Effector memory CD4-positive, alpha-beta T cell (primary cell): ENCODE measurements at regions not wholly inside any gene's neighbourhood (a gene's known extent, or its start where the extent isn't known, plus 50 kb on each side); places are given as distances from the start of the nearest gene placed in this dataset.
"Not testable (repeated sequence)": the region's sequence is repeated elsewhere in the genome, so short reads cannot be mapped to it uniquely, and the experiment has no call there.

Experiments
- DNase-seq, 3 donors: peaks; one replicate each; pipeline ENCODE4 v3.0.0-alpha.2; 2020
- H3K27ac ChIP-seq: 2 replicates; pipeline ENCODE4 v1.7.0; 2013; ENCODE audit warnings: mild to moderate bottlenecking, low read length, moderate library complexity; ENCODE audit not compliant: insufficient read depth, poor library complexity, severe bottlenecking
- H3K27me3 ChIP-seq: replicated peaks from 2 replicates; pipeline ENCODE4 v1.7.0; 2013; ENCODE audit warnings: mild to moderate bottlenecking, low read length; ENCODE audit not compliant: insufficient read depth, control insufficient read depth, poor library complexity, severe bottlenecking
- H3K36me3 ChIP-seq: 2 replicates; pipeline ENCODE4 v1.7.0; 2013; ENCODE audit warnings: mild to moderate bottlenecking, low read length, moderate library complexity; ENCODE audit not compliant: control insufficient read depth, insufficient read depth
- H3K4me1 ChIP-seq: 2 replicates; pipeline ENCODE4 v1.7.0; 2013; ENCODE audit warnings: low read length, mild to moderate bottlenecking; ENCODE audit not compliant: control insufficient read depth, insufficient read depth, poor library complexity, severe bottlenecking
- H3K4me3 ChIP-seq: 2 replicates; pipeline ENCODE4 v1.7.0; 2013; ENCODE audit warnings: low read length, low read depth, mild to moderate bottlenecking; ENCODE audit not compliant: insufficient read depth, poor library complexity, severe bottlenecking
- H3K9me3 ChIP-seq: 2 replicates; pipeline ENCODE4 v1.7.0; 2013; ENCODE audit warnings: mild to moderate bottlenecking, low read length, moderate library complexity; ENCODE audit not compliant: control insufficient read depth

DNA sequence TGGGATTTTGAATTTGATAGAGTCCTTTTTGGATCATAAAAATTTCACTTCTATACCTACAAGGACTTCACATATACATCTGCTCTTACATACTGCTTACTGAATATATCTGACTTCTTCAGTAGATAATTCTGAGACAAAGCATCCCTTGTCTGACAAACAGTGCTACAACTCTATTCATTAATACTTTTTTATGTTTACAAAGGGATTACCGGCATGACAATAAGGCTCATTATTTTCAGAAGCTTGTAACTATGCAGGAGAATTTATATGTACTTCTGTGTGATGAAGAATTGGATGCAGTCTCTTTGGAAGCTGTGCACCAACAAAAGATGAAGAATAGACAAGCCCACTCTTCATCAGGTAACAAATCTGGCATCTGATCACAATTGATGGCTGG, 1070.3 kb downstream of the STIM2 start:
- no peaks in the 10 kb centered on the region for H3K9me3 ChIP-seq
- no peaks in the 10 kb centered on the region for H3K4me1 ChIP-seq
- H3K36me3 ChIP-seq = no peaks in the 10 kb centered on the region
- no peaks in the 10 kb centered on the region for H3K27me3 ChIP-seq
- DNase-seq = no peak
- H3K4me3 ChIP-seq = no peak overlapping the region
- H3K27ac ChIP-seq = no peak overlapping the region

DNA sequence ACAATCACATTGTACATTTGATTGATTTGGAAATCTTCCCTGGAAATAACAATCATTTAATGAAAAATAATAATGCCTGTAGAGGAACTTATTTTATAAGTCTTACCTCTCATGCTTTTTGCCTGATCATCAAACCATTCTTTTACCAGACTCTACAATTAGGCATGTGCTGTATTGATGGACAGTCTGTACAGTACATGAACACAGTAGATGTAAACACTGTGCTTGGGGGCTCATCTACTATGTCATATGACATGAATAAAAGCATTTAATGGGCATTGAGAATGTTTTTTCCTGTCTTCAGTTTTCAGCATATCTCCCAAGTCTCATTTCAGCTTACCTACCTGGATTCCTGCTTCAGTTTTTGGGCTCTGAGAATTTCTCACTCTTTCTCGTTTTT, 1070.9 kb downstream of the STIM2 start:
- Histone ChIP-seq H3K27me3 (no peaks in the 10 kb centered on the region), H3K4me1 (no peaks in the 10 kb centered on the region), H3K36me3 (no peaks in the 10 kb centered on the region), H3K9me3 (no peaks in the 10 kb centered on the region), H3K4me3 (no peak overlapping the region), H3K27ac (no peak overlapping the region)
- no peak for DNase-seq

DNA sequence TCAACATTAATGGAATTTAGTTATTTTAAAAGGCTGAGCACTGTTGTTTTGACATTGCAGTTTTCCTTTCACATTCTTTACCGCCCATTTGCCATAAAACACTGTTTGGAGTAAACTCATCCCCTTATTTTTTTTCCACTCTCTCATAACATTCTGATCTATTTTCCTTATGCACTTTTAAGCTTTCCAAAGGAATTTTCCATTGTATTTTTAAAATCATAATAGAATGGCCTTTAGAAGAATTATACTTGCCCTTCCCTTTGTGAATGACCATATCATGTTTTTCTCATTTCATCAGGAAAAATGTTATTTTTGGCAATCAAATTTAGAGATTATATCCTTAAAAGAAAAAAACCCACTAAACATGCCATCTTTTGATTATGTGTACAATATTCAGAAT, 1074.2 kb downstream of the STIM2 start:
- Histone ChIP-seq H3K36me3 (no peaks in the 10 kb centered on the region), H3K27ac (no peak overlapping the region), H3K4me1 (no peaks in the 10 kb centered on the region), H3K9me3 (no peaks in the 10 kb centered on the region), H3K4me3 (no peak overlapping the region), H3K27me3 (no peaks in the 10 kb centered on the region)
- DNase-seq = no peak

DNA sequence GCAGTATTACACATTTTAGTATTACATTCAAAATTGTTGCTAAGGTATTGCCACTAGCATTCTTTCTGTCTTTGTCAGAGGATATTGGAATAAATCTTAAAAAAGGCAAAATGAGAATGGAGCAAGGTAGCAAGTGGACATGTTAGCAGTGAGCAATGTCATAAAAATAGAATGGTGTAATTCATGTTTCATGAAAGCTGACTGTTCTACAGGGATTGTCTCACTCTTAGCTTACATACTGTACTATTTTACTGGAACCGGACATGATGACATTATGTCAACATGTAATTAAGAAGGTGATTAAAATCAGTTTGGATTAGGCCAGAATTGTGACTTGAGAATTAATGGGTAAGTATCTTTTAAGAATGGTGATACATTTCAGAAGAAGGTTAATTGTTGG, 1086.2 kb downstream of the STIM2 start:
- Histone ChIP-seq H3K4me3 (no peak overlapping the region), H3K27ac (no peak overlapping the region), H3K4me1 (no peaks in the 10 kb centered on the region), H3K27me3 (no peaks in the 10 kb centered on the region), H3K9me3 (no peaks in the 10 kb centered on the region), H3K36me3 (no peaks in the 10 kb centered on the region)
- no peak for DNase-seq

DNA sequence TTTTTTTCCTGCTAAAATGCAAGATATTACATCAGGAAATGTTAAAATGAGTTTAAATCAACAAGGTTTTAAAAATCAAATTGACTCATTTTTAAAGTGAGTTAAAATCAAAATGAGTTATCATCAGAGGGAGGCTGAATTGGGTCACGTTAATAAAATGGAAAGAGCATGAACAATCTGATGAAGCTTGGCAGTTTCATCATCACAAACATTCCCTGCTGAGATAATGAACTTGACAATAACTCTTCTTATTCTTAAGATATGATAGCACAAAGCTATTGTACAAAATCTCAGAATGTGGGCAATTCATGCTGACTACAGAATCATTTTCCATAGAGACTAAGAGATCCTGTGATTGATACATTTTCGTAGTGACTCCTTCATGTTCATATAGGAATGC, 1086.7 kb downstream of the STIM2 start:
- Histone ChIP-seq H3K9me3 (no peaks in the 10 kb centered on the region), H3K27ac (no peak overlapping the region), H3K4me3 (no peak overlapping the region), H3K27me3 (no peaks in the 10 kb centered on the region), H3K36me3 (no peaks in the 10 kb centered on the region), H3K4me1 (no peaks in the 10 kb centered on the region)
- DNase-seq = no peak

DNA sequence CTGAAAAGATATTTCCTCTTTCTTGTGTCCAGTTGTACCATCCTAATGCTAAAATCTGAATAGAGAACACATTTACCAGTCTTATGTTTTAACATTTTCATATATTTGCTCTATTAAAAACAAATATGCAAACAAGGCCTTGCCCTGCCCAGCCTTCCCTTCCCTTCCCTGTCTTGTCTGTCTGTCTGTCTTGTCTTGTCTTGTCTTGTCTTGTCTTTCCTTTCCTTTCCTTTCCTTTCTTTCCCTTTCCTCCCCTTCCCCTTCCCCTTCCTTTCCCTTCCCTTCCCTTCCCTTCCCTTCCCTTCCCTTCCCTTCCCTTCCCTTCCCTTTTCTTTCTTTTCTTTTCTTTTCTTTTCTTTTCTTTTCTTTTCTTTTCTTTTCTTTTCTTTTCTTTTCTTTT, 1103.5 kb downstream of the STIM2 start:
- no peaks in the 10 kb centered on the region for H3K4me1 ChIP-seq

DNA sequence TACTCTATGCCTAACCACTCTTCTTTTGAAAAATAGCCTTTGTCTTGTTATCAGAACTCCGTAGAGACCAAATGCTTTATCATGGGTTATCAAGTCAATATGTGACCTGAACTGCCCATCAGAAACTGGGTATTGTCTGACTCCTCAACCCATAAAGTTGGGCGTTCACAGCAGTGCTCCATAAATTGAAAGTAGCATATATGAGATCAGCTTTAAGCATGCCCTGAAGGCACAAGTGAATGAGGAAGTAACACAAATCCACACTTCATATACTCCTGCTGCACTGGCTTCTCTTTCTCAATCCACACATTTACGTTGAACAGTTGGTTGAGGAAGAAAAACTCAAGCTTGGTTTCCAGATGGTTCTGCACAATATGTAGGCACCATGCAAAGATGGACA, 1106.0 kb downstream of the STIM2 start:
- H3K4me1 ChIP-seq = no peaks in the 10 kb centered on the region
- no peaks in the 10 kb centered on the region for H3K36me3 ChIP-seq
- no peaks in the 10 kb centered on the region for H3K9me3 ChIP-seq
- no peaks in the 10 kb centered on the region for H3K27me3 ChIP-seq
- H3K4me3 ChIP-seq = no peak overlapping the region
- DNase-seq = no peak
- H3K27ac ChIP-seq = no peak overlapping the region

More for the DNA sequence above, 1103.5 kb downstream of the STIM2 start:
- DNase-seq = no peak
- H3K9me3 ChIP-seq = no peaks in the 10 kb centered on the region
- no peak overlapping the region for H3K4me3 ChIP-seq
- H3K27ac ChIP-seq = no peak overlapping the region
- no peaks in the 10 kb centered on the region for H3K36me3 ChIP-seq
- H3K27me3 ChIP-seq = no peaks in the 10 kb centered on the region

DNA sequence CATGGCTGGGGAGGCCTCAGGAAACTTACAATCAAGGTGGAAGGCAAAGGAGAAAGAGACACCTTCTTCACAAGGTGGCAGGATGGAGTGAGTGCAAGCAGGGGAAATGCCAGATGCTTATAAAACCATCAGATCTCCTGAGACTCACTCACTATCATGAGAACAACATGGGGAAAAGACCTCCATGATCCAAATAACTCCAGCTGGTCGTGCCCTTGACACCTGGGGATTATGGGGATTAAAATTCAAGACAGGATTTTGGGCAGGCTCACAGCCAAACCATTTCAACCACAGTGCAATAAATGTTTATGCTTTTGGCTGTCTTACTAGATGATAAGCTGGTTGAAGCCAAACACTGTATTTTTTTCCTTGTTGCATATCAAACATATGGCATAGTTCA, 1112.4 kb downstream of the STIM2 start:
- no peak overlapping the region for H3K4me3 ChIP-seq
- DNase-seq = no peak
- H3K4me1 ChIP-seq = no peaks in the 10 kb centered on the region
- no peaks in the 10 kb centered on the region for H3K27me3 ChIP-seq
- H3K27ac ChIP-seq = no peak overlapping the region
- no peaks in the 10 kb centered on the region for H3K36me3 ChIP-seq
- H3K9me3 ChIP-seq = no peaks in the 10 kb centered on the region

DNA sequence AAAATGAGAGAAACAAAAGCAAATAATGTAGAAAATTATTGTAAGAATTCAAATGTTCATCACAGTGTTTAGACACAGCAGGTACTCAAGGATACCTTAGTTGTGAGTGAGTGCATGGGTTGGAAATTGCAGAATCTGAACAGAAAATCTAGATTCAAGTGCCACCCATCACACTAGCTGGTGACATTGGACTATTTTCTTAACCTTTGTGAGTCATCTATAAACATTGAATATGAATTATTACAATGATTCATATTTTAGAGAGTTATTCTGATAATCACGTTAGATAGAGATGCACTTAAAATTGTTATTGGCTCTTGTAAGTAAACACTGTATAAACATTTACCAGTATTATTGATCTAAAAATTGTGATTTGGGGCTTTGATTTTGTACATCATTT, 1113.1 kb downstream of the STIM2 start:
- DNase-seq = no peak

DNA sequence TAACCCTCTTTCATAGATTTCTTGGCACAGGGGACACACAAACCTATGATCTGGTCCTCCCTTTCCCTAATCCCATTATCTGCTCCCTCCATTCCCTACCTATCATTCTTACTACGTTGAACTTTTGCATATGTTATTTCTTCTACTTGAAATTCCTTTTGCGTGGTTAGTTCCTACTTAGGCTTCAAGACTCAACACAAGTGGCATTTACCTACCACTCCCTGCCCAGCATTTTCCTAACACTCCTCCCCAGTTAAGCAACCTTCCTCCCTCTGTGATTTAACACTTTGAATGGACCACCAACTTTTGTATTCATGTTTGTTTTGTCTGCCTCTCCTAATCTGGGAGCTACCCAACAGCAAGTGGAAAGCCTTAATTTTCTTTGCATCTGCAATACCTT, 1113.7 kb downstream of the STIM2 start:
- Histone ChIP-seq H3K27me3 (no peaks in the 10 kb centered on the region), H3K27ac (no peak overlapping the region), H3K4me3 (no peak overlapping the region), H3K9me3 (no peaks in the 10 kb centered on the region), H3K36me3 (no peaks in the 10 kb centered on the region), H3K4me1 (no peaks in the 10 kb centered on the region)
- DNase-seq = no peak

More for the DNA sequence above, 1113.1 kb downstream of the STIM2 start:
- Histone ChIP-seq H3K9me3 (no peaks in the 10 kb centered on the region), H3K4me3 (no peak overlapping the region), H3K27ac (no peak overlapping the region), H3K36me3 (no peaks in the 10 kb centered on the region), H3K27me3 (no peaks in the 10 kb centered on the region), H3K4me1 (no peaks in the 10 kb centered on the region)

DNA sequence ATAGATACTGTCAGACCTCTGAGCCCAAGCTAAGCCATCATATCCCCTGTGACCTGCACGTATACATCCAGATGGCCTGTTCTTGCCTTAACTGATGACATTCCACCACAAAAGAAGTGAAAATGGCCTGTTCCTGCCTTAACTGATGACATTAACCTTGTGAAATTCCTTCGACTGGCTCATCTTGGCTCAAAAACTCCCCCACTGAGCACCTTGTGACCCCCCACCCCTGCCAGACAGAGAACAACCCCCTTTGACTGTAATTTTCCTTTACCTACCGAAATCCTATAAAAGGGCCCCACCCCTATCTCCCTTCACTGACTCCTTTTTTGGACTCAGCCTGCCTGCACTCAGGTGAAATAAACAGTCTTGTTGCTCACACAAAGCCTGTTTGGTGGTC, 1114.2 kb downstream of the STIM2 start:
- not testable (repeated sequence) for H3K9me3 ChIP-seq, H3K36me3 ChIP-seq, DNase-seq, H3K27ac ChIP-seq, H3K4me1 ChIP-seq, H3K27me3 ChIP-seq, H3K4me3 ChIP-seq
